ENCODE measurements at regions not wholly inside any gene's neighbourhood (a gene's known extent, or its start where the extent isn't known, plus 50 kb on each side); places are given as distances from the start of the nearest gene placed in this dataset.
"Not testable (repeated sequence)": the region's sequence is repeated elsewhere in the genome, so short reads cannot be mapped to it uniquely, and the experiment has no call there.

- no peak for DNase-seq (ENCODE audit: low spot score in 2 of 2)
- FAIRE-seq: no peak
Observed at GRCh38 chr6:141528596-141528995, 604.1 kb upstream of the GJE1 start.

GRCh38 chr6:141526985-141527384 is 605.7 kb upstream of the GJE1 start:
- no peak for DNase-seq (ENCODE audit: low spot score in 2 of 2)
- no peak for FAIRE-seq

- no peak for FAIRE-seq
- DNase-seq (ENCODE audit: low spot score in 2 of 2): no peak
Observed at GRCh38 chr6:141521440-141521839, 611.3 kb upstream of the GJE1 start.

GRCh38 chr6:141513830-141514229 is 618.9 kb upstream of the GJE1 start:
- FAIRE-seq: no peak
- no peak for DNase-seq (ENCODE audit: low spot score in 2 of 2)

GRCh38 chr6:141510803-141511202 is 621.9 kb upstream of the GJE1 start:
- FAIRE-seq (no peak), DNase-seq (ENCODE audit: low spot score in 2 of 2) (no peak)

- FAIRE-seq; DNase-seq (ENCODE audit: low spot score in 2 of 2): not testable (repeated sequence)
Observed at GRCh38 chr6:141506062-141506461, 626.7 kb upstream of the GJE1 start.

GRCh38 chr6:141504318-141504717 is 628.4 kb upstream of the GJE1 start:
- not testable (repeated sequence) for DNase-seq (ENCODE audit: low spot score in 2 of 2); FAIRE-seq

- DNase-seq (ENCODE audit: low spot score in 2 of 2): no peak
- FAIRE-seq: no peak
Observed at GRCh38 chr6:141501616-141502015, 631.1 kb upstream of the GJE1 start.

GRCh38 chr6:141498977-141499376 is 633.7 kb upstream of the GJE1 start:
- DNase-seq (ENCODE audit: low spot score in 2 of 2): no peak
- FAIRE-seq: no peak

- no peak for FAIRE-seq
Observed at GRCh38 chr6:141492521-141493284, 640.0 kb upstream of the GJE1 start.

GRCh38 chr6:141491684-141492083 is 641.0 kb upstream of the GJE1 start:
- no peak for FAIRE-seq
- no peak for DNase-seq (ENCODE audit: low spot score in 2 of 2)

More at GRCh38 chr6:141492521-141493284, 640.0 kb upstream of the GJE1 start:
- no peak for DNase-seq (ENCODE audit: low spot score in 2 of 2)

- FAIRE-seq: no peak
- no peak for DNase-seq (ENCODE audit: low spot score in 2 of 2)
Observed at GRCh38 chr6:141490982-141491381, 641.7 kb upstream of the GJE1 start.

- no peak for DNase-seq (ENCODE audit: low spot score in 2 of 2)
Observed at GRCh38 chr6:141488488-141488887, 644.2 kb upstream of the GJE1 start.

GRCh38 chr6:141486942-141487341 is 645.8 kb upstream of the GJE1 start:
- DNase-seq (ENCODE audit: low spot score in 2 of 2) (no peak), FAIRE-seq (no peak)

More at GRCh38 chr6:141488488-141488887, 644.2 kb upstream of the GJE1 start:
- no peak for FAIRE-seq

GRCh38 chr6:141484711-141485110 is 648.0 kb upstream of the GJE1 start:
- FAIRE-seq (no peak), DNase-seq (ENCODE audit: low spot score in 2 of 2) (no peak)

- DNase-seq (ENCODE audit: low spot score in 2 of 2) (no peak), FAIRE-seq (no peak)
Observed at GRCh38 chr6:141483598-141484061, 649.1 kb upstream of the GJE1 start.

GRCh38 chr6:141482796-141483597 is 649.7 kb upstream of the GJE1 start:
- DNase-seq (ENCODE audit: low spot score in 2 of 2): no peak
- FAIRE-seq: no peak

GRCh38 chr6:141475259-141475658 is 657.5 kb upstream of the GJE1 start:
- no peak for DNase-seq (ENCODE audit: low spot score in 2 of 2)
- no peak for FAIRE-seq

GRCh38 chr6:141472162-141472928 is 660.4 kb upstream of the GJE1 start:
- no peak for DNase-seq (ENCODE audit: low spot score in 2 of 2)
- no peak for FAIRE-seq

- no peak for FAIRE-seq
- no peak for DNase-seq (ENCODE audit: low spot score in 2 of 2)
Observed at GRCh38 chr6:141470810-141471209, 661.9 kb upstream of the GJE1 start.

GRCh38 chr6:141467881-141468280 is 664.8 kb upstream of the GJE1 start:
- no peak for DNase-seq (ENCODE audit: low spot score in 2 of 2)
- no peak for FAIRE-seq

Data from frontal cortex (tissue), 3 donors.